GM11168 (cell line): ENCODE measurements at regions not wholly inside any gene's neighbourhood (a gene's known extent, or its start where the extent isn't known, plus 50 kb on each side); places are given as distances from the start of the nearest gene placed in this dataset.
"Not testable (repeated sequence)": the region's sequence is repeated elsewhere in the genome, so short reads cannot be mapped to it uniquely, and the experiment has no call there.

Source experiments
- in situ Hi-C: fragments of 300-500 bp; cut with MboI; formaldehyde crosslinking; loops from one replicate; pipeline ENCODE4 v1.12.0; 2022; ENCODE audit warnings: low sequenced_read_pairs; ENCODE audit not compliant: unreplicated experiment

DNA sequence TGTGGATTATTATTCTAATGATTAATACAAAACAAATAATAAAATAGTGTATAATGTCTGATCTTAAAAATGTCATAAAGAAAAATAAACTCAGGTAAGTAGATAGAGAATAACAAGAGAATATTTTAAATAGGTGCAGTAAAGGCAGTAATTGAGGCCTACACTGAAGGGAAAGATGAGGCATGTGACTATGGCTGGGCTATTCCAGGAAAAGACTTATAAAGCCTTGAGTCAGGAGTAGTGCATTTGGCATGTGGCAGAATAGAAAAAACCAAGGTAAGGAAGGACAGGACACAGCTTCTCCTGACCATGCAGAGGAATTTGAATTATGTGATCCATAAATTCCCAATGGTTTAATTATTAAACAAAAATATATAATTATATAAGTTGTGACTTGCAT is 215.6 kb upstream of the C1QTNF3 start:
- in situ Hi-C loops: not testable (repeated sequence)

DNA sequence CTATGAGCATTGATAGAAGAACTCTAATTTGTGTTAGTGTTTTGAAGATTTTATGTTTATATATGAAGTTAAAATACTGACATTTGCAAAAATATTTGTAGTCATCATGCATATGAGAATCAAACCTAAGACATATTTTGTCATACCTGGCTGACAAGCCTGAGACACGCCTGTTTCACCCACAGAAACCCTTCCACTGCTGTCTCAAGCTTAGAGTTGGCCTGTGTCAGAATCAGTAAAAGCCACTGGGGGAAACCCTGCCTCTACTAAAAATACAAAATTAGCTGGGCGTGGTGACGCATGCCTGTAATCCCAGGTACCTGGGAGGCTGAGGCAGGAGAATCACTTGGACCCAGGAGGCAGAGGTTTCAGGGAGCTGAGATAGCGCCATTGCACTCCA is 218.0 kb upstream of the C1QTNF3 start:
- in situ Hi-C loops: not testable (repeated sequence)

DNA sequence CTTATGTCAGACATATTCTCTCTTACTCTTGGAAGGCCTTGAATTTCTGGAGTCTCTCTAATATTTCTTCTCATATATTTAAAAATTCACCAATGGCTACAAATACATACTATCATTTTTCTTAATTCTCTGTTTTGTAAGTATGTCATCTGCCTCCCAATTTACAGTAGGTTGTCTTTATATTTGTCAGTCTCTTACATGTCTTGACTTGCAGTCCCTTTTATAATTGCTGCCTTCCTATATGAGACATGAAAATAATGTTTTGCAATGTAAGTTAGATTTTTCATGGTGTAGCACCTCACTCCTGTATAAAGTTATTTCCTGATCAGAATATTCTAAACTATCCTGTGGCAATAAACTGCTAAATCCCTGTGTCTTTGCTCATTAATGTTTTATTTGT is 223.1 kb upstream of the C1QTNF3 start:
- in situ Hi-C loops: not testable (repeated sequence)

DNA sequence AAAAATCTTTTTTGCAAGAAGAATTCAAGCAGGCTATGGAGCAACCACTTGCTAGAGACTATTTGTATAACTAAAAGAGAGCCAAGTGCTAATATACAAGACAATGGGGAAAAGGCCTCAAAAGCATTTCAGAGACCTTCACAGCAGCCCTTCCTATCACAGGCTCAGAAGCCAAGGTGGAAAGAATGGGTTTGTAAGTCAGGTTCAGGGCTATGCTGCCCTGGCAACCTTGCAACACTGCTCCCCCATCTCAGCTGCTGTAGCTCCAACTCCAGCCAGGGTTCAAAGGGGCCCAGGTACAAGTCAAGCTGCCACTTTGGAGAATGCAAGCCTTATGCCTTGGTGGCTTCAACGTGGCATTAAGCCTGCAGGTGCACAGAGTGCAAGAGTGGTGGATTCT is 253.7 kb upstream of the C1QTNF3 start:
- in situ Hi-C loops: not testable (repeated sequence)

DNA sequence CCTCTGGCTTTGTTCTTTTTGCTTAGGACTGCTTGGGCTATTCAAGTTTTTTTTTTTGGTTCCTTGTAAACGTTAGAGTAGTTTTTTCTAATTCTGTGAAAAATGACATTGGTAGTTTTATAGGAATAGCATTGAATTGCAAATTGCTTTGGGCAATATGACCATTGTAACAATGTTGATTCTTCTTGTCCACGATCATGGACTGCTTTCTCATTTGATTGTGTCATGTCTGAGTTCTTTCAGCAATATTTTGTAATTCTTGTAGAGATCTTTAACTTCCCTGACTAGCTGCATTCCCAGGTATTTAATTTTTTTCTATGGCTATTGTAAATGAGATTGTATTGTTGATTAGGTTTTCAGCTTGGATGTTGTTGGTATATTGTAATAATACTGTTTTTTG is 286.2 kb upstream of the C1QTNF3 start:
- in situ Hi-C loops: not testable (repeated sequence)

DNA sequence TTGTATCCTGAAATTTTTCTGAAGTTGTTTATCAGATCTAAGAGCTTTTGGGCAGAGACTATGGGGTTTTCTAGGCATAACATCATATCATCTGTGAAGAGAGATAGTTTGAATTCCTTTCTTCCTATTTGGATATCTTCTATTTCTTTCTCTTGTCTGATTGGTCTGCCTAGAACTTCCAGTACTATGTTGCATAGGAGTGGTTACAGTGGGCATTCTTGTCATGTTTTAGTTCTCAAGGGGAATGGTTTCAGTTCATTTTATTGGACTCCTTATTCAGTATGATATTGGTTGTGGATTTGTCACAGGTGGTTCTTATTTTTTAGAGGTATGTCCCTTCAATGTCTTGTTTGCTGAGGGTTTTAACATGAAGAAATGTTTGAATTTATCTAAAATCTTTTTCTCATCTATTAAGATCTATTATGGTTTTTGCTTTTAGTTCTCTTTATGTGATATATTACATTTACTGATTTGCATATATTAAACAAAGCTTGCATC is 286.6 kb upstream of the C1QTNF3 start:
- in situ Hi-C loops: not testable (repeated sequence)

DNA sequence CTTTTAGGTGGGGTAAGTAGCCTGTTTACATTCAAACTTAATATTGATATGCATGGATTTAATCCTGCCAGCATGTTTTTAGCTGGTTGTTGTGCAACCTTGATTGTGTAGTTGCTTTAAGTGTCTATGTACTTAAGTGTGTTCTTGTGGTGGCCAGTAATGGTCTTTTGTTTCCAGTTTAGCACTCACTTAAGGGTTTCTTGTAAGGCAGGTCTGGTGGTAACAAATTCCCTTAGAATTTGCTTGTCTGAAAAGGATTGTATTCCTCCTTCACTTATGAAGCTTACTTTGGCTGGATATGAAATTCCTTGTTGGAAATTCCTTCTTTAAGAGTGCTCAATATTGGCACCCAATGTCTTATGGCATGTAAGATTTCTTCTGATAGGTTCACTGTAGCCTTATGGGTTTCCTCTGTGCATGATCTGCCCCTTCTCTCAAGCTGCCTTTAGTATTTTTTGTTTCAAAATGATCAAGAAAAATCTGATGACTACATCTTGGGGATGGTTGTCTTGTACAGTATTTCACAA is 289.0 kb upstream of the C1QTNF3 start:
- in situ Hi-C loops: not testable (repeated sequence)

DNA sequence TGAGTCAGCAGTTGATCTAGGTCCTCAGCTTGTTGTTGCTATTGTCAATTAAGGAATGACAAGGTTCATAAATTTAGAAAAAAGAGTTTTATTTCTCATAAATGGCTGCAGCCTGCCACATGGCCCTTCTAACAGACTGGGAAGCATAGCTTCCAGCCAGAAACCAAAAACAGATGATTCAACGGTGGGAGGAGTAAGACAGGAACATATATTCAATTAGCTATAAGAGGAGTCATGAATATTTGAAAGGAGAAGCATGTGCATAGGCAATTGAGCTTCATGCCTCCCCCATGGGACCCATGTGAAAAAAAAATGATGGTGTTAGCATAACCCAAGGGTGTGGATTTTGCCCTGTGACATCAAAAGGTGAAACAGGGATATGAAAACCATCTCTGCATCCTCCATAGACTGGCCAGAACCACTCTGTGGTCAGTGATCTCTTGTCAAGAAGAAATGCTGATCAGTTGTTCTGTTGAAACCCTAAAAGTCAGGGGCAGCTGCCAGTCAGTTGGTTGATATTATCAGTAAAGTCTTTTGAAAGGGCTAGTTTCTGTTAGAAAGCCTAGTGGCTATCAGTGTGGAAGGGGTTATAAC is 296.5 kb upstream of the C1QTNF3 start:
- in situ Hi-C loops: not testable (repeated sequence)

DNA sequence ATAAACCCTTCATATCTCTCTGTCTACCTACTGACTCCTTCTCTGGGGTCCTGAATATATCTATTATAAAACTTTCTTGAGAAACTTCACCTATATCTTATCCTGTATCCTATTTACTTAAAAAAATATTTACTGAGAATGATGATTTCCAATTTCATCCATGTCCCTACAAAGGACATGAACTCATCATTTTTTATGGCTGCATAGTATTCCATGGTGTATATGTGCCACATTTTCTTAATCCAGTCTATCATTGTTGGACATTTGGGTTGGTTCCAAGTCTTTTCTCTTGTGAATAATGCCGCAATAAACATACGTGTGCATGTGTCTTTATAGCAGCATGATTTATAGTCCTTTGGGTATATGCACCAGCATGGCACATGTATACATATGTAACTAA is 301.7 kb upstream of the RAI14 start:
- in situ Hi-C loops: not testable (repeated sequence)

DNA sequence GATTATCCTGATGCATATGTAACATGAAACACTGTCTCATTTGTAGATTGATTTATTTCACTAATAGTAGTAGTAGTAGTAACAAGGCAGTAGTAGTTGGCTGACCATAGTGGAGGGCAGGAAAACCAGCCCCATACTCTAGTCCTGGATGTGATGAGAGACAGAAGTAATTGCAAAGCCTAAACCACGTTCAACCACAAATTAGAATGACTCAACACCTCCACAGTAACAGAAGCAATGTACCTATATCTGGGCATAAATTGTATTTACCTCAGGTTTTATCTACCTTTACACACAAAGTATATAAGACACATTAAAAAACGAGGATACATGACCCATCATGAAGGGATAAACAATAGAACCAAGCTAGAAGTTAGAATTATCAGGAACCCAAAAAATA is 284.7 kb upstream of the RAI14 start:
- in situ Hi-C loops: not testable (repeated sequence)

DNA sequence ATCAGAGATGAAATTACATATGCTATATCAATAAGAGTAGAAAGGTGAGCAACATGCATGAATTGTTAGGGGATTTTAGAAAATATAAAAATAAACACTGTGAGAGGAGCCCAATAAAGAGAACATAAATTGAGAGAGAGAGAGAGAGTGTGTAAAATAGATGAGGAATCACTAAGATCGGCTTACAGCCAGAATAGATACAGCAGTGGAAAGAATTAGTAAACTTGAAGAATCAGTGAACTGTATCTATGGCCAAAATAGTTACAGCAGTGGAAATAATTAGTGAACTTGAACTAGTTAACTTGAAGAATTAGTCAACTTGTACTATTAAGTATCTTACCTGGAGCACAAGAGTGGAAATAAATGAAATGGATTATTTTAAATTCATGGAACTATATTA is 284.3 kb upstream of the RAI14 start:
- in situ Hi-C loops: not testable (repeated sequence)

DNA sequence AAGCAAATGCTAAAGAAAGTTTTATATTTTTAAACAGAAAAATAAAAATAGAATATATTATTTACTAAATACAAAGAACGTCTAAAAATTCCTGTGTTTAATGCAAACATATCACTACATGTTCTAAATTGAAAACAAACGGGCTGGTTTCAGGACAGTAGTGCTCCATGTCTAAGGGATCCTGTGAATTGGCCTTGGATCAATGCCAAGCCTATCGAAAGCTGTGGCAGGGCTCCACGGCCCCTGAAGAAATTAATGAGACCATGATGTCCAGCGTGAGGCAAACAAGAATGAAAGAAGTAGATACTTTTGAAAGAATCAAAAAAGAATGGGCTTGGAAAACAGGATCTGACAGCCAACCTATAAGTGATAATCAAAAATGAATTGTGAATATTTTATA is 283.4 kb upstream of the RAI14 start:
- in situ Hi-C loops: not testable (repeated sequence)

DNA sequence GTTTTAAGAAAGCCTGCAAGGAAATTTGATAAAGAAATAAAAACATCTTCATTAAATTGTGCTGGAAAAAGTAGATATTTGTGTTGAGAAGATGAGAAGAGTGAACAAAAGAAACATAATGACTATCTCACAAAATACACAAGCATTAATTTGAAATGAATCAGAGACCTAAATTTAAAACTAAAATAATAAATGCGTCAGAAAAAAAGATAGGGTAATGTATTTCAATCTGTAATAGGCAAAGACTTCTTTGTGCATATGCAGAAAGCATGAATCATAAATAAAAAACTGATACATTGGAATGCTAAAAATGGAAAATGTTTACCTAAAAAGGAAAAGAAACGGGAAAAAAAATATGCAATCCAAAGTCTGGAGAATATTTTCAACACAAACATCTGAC is 278.5 kb upstream of the RAI14 start:
- in situ Hi-C loops: not testable (repeated sequence)

DNA sequence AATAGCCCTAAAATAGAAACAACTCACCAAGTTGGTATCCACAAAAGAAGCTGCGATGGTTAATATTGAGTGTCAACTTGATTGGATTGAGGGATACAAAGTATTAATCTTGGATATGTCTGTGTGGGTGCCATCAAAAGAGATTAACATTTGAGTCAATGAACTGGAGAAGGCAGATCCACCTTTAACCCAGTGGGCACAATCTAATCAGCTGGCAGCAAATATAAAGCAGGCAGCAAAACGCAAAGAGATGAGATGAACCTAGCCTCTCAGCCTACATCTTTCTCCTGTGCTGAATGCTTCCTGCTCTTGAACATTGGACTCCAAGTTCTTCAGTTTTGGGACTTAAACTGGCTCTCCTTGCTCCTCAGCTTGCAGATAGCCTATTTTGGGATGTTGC is 277.6 kb upstream of the RAI14 start:
- in situ Hi-C loops: not testable (repeated sequence)

DNA sequence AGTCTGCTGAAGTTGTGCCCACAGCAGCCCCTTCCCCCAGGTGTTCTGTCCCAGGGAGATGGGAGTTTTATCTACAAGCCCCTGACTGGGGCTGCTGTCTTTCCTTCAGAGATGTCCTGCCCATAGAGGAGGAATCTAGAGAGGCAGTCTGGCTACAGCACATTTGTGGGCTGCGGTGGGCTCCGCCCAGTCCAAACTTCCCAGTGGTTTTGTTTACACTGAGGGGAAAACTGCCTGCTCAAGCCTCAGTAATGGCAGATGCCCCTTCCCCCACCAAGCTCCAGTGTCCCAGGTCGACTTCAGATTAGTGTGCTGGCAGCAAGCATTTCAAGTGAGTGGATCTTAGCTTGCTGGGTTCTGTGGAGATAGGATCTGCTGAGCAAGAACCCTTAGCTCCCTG is 267.4 kb upstream of the RAI14 start:
- in situ Hi-C loops: not testable (repeated sequence)

DNA sequence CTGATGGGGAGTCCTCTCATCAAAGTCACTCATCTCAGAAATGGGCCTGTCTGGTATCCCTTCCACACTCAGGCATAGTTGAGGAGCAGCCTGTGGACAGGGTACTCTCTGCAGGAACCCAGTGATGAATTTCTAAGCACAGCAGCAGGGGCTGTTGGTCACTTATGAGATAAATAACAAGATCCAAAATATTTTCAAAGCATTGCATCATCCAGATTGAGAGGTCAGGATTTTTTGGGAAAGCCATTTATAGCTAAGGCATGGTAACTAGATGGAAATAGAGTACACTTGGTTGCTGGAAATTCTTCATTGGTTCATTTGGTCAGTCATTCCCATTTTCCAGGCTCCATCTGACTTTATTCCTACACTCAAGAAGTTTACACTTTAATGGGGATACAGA is 246.8 kb upstream of the RAI14 start:
- in situ Hi-C loops: no loop called here

DNA sequence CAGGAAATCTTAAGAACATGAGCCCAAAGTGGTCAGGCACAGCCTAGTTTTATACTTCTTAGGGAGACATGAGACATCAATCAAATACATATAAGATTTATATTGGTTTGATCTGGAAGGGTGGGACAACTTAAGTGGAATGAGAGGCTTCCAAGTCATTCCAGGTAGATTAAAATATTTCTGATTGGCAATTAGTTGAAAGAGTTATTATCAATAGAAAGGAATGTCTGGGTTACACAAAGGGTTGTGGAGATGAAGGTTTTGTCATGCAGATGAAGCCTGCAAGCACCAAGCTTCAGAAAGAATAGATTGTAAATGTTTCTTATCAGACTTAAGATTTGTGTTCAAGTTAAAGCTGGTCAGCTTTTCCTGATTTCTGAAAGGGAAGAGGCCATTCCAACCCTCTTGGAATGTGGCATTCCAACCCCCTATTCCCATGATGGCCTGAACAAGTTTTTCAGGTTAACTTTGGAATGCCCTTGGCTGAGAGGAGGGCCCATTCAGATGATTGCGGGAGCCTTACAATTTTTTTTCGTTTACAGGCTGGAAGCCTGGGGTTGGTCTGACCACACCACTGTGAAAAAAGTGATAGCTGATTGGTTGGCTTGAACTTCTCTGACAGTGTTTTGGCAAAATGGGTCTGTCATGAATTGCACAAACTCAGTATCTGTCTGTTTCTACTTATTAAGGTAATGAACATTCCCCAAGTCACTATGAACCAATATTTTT is 245.6 kb upstream of the RAI14 start:
- in situ Hi-C loops: no loop called here

DNA sequence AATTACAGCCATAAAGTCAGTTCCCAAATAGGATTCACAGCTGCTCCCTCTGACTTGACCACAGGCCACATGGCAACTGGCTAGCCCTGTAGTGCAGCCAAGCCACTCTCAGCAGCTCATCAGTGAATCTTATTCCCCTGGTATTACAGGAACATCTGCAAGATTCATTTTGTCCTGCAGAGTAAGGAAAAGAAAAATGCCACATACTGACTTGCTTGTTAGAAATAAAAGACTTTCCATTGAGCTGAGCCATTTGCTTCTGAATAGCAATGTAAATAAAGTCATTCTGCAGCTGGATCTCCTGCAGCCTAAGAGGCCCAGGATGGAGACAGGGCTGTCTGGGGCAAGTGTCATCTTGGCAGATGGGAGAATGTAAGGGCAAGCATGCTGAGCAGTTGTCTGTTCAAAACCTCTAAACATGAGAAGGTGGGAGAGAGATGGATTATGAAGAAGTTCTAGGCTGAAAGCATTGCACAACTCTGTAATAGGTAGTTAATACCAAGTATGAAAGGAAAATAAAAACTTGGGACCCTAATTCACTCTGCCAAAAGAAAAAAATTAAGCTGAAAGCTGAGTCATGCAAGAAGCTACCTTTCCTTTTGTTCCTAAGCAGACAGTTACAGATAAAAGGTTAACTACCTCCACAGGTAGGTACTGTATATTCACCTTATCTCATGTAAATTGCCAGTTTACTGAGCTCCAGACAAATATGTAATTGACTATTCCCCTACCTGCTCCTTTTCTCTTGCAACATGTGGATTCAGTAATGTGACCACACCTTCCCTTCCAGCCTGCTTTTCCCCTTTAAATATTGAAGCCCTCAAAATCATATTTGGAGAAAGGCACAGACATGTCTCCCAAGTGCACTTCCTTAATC is 244.4 kb upstream of the RAI14 start:
- in situ Hi-C loops: no loop called here

DNA sequence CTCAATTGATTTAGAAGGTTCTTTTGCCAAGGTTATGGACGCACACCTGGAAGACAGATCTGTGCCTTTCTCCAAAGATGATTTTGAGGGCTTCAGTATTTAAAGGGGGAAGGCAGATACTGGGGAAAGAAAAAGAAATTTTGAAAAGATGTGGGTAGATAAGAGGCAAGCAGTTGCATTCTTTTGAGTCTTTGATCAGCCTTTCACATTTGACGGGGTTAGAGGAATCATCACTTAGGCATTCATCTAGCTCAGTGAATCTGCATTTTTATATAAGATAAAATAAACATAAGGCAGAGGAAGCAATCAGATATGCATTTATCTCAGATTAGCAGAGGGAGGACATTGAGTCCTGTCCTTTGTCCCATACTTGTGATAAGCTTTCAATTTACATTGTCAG is 243.4 kb upstream of the RAI14 start:
- in situ Hi-C loops: no loop called here

DNA sequence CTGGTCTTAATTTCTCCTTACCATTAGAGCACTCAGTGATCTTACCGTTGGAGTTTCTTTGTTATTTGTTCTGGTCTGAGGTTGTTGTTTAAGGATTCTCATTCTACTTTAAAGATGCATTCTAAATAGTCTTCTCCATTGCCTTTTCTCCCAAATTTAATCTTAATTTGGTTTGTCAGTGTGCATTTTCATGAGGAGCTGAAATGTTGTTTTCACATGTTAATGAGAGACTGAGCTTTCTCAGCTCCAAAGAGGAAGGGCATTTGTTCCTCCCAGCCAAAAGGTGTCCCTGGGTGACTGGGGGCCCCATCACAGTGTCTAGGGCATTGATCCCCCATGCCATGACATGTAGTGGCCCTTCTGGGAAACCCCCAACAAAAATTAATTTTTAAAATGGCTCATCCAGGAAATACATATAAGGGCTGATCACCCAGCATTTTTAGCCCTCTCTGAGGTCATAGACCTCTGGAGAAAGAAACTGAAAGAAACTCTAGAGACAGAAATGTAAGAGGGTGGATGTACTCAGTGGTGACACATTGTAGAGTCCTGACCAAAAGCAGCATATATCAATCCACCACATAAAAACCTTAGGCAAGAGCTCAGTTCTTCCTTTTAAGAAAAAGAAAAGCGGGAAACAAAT is 240.4 kb upstream of the RAI14 start:
- in situ Hi-C loops: no loop called here
